ENCODE measurements at regions not wholly inside any gene's neighbourhood (a gene's known extent, or its start where the extent isn't known, plus 50 kb on each side); places are given as distances from the start of the nearest gene placed in this dataset.

- H4K8ac ChIP-seq (ENCODE audit: extremely low read depth, insufficient read depth, low read length) = no peak overlapping the region
- H3K14ac ChIP-seq (ENCODE audit: insufficient read length) = no peak overlapping the region
- FAIRE-seq = no peak
- no peaks in the 10 kb centered on the region for H3K79me1 ChIP-seq (ENCODE audit: low read depth, low read length)
- ChIA-PET CTCF (ENCODE audit: partially characterized antibody) (interaction anchor here (0.6 to 1.8 kb wide), 3 partner anchors 15 to 269 kb away, joined by 3 to 6 read pairs (median 4); no protein-coding TSS in a partner anchor), POLR2A (ENCODE audit: partially characterized antibody) (interaction anchor here (1.4 kb wide), 1 partner anchor 9 kb away, joined by 3 read pairs; no protein-coding TSS in a partner anchor)
- peak overlapping the region; percentile 80; the same call in 1 of the 2 replicates for H2BK20ac ChIP-seq (ENCODE audit: low read length)
- H3K9me3 ChIP-seq (ENCODE audit: insufficient read depth in 2 of 2, low read depth in 1 of 2, low read length in 1 of 2) = no peaks in the 10 kb centered on the region
- no peak overlapping the region for H4K5ac ChIP-seq (ENCODE audit: insufficient read length, low read depth, low read length)
- H3K27me3 ChIP-seq (replicated peaks in 1 of 4; ENCODE audit: control insufficient read depth in 3 of 4, extremely low read depth in 1 of 4, insufficient read depth in 3 of 4, low read length in 3 of 4) = no peaks in the 10 kb centered on the region
- H3K27ac ChIP-seq (ENCODE audit: low read depth, low read length) = no peak overlapping the region
- peak overlapping the region; percentile 15; the same call in 1 of the 2 replicates for H3K18ac ChIP-seq (ENCODE audit: extremely low read depth, low read length)
- peak overlapping the region; percentile 46 for H4K91ac ChIP-seq (replicated peaks; ENCODE audit: insufficient read length, low read length)
- no peaks in the 10 kb centered on the region for H3K36me3 ChIP-seq (ENCODE audit: control insufficient read depth in 2 of 4, insufficient read depth in 4 of 4, low read length in 3 of 4)
- WGBS, 2 experiments (ENCODE audit: extremely low coverage in 1 of 2, insufficient coverage in 1 of 2, insufficient read length in 1 of 2, insufficient replicate concordance in 2 of 2, low coverage in 1 of 2, low lambda C conversion rate in 2 of 2, missing lambda C conversion rate in 1 of 2) = 85% methylated on average over 6 of the region's 6 CpGs; no CpG with 5 or more reads in 1 of the 2 experiments
- H3K4me1 ChIP-seq (replicated peaks in 1 of 4; ENCODE audit: control insufficient read depth in 3 of 4, insufficient read depth in 4 of 4, low read length in 3 of 4) = peaks cover 0 to 14% (median 9%) of the 10 kb centered on the region in 4 experiments; a peak in 6 of 7 replicates
- DNase-seq (ENCODE audit: low read depth in 1 of 2, low spot score in 2 of 2) = no peak
- H4K20me1 ChIP-seq (replicated peaks in 1 of 2; ENCODE audit: control insufficient read depth in 1 of 2, insufficient read depth in 2 of 2, low read length in 2 of 2) = no peaks in the 10 kb centered on the region
- H2AK5ac ChIP-seq (ENCODE audit: low read depth, low read length) = no peak overlapping the region
- H3K4me2 ChIP-seq (ENCODE audit: insufficient read depth in 1 of 2, low read depth in 2 of 2, low read length in 2 of 2) = no peak overlapping the region
- H3K4me3 ChIP-seq (ENCODE audit: extremely low read depth in 1 of 4, insufficient read depth in 2 of 4, low read depth in 3 of 4, low read length in 4 of 4) = no peak overlapping the region
- H3K9ac ChIP-seq (replicated peaks in 1 of 4; ENCODE audit: extremely low read depth in 1 of 4, low read depth in 3 of 4, low read length in 3 of 4) = no peak overlapping the region
- no peak overlapping the region for H2BK15ac ChIP-seq (ENCODE audit: low read length)
- no peaks in the 10 kb centered on the region for H3K79me2 ChIP-seq (ENCODE audit: control insufficient read depth in 1 of 2, insufficient read depth in 2 of 2, low read length in 2 of 2)
- H3K4ac ChIP-seq (replicated peaks; ENCODE audit: insufficient read length, low read depth, low read length) = no peak overlapping the region
- H3K23me2 ChIP-seq (ENCODE audit: low read depth, low read length) = no peaks in the 10 kb centered on the region
- no peak overlapping the region for H2BK120ac ChIP-seq (replicated peaks; ENCODE audit: low read depth, low read length)
- peak overlapping the region; percentile 29; the same call in 1 of the 2 replicates for H2BK12ac ChIP-seq (ENCODE audit: low read depth, low read length)
- no peak overlapping the region for H3K56ac ChIP-seq (replicated peaks; ENCODE audit: insufficient read length, low read depth, low read length)
- no peak overlapping the region for H2BK5ac ChIP-seq (ENCODE audit: low read depth, low read length)
- no peak overlapping the region for H3K23ac ChIP-seq (ENCODE audit: insufficient read length)
- H2AFZ ChIP-seq (ENCODE audit: low read length) = no peak overlapping the region
- TF ChIP-seq RAD21 (IDR thresholded peaks at IDR 0.05 in 1 of 2, conservative IDR thresholded peaks at IDR 0.05 in 1 of 2; ENCODE audit: low read depth in 2 of 2, low read length in 2 of 2) (no peak), NRF1 (IDR thresholded peaks at IDR 0.05; ENCODE audit: low read depth, low read length) (no peak), EP300 (IDR thresholded peaks at IDR 0.05; ENCODE audit: borderline replicate concordance in 1 of 2, low read depth in 2 of 2, low read length in 2 of 2) (no peak), CTCF (IDR thresholded peaks at IDR 0.05; ENCODE audit: control extremely low read depth in 1 of 3, insufficient read depth in 1 of 3, low read depth in 1 of 3, low read length in 3 of 3) (no peak), USF2 (IDR thresholded peaks at IDR 0.05; ENCODE audit: low read length) (no peak), SIRT6 (IDR thresholded peaks at IDR 0.05; ENCODE audit: low read length) (no peak), JUN (IDR thresholded peaks at IDR 0.05; ENCODE audit: low read depth, low read length) (no peak), ATF2 (IDR thresholded peaks at IDR 0.05; ENCODE audit: low read length) (no peak)
Observed at GRCh38 chr15:31159837-31160236, 58.3 kb upstream of the TRPM1 start.
